ENCODE measurements at regions not wholly inside any gene's neighbourhood (a gene's known extent, or its start where the extent isn't known, plus 50 kb on each side); places are given as distances from the start of the nearest gene placed in this dataset.

GRCh38 chr4:106588891-106589290 is 220.3 kb upstream of the GIMD1 start:
- no peaks in the 10 kb centered on the region for H3K79me2 ChIP-seq (ENCODE audit: insufficient read depth, low read length)
- Mint-ChIP-seq H3K36me3 (ENCODE audit: insufficient read depth in 1 of 3, low read depth in 3 of 3) (no peaks in the 10 kb centered on the region), H3K4me1 (peaks cover 6 to 7% of the 10 kb centered on the region in 2 experiments; a peak in 3 of 4 replicates), H3K27me3 (ENCODE audit: low read depth) (no peaks in the 10 kb centered on the region), H3K9me3 (no peaks in the 10 kb centered on the region), H3K4me3 (no peak overlapping the region), H3K27ac (no peak overlapping the region; a peak in 1 of 7 replicates)
- H2BK12ac ChIP-seq (ENCODE audit: insufficient read length, low read depth, low read length): no peak overlapping the region
- no peak overlapping the region for H2AFZ ChIP-seq (ENCODE audit: low read length)
- no peak overlapping the region for H3K27ac ChIP-seq (ENCODE audit: insufficient read length, low read depth, low read length)
- H3K27me3 ChIP-seq (ENCODE audit: insufficient read depth, low read length): no peaks in the 10 kb centered on the region
- no peak overlapping the region for H2BK20ac ChIP-seq (ENCODE audit: low read depth, low read length, poor library complexity, severe bottlenecking)
- H3K4me1 ChIP-seq (ENCODE audit: insufficient read depth, low read length): no peaks in the 10 kb centered on the region; the same call in 1 of the 2 replicates
- no peak overlapping the region for H3K9ac ChIP-seq (ENCODE audit: extremely low read depth, insufficient read length, low read length)
- no peak for DNase-seq
- H3K18ac ChIP-seq (ENCODE audit: insufficient read length, low read depth, low read length): no peak overlapping the region
- H3K14ac ChIP-seq (ENCODE audit: insufficient read depth, low read length): no peak overlapping the region
- no peak overlapping the region for H3K56ac ChIP-seq (ENCODE audit: insufficient read length, low read depth, low read length)
- no peak overlapping the region for H3K4me2 ChIP-seq (ENCODE audit: insufficient read depth, insufficient read length, low read length)
- H3K79me1 ChIP-seq (ENCODE audit: insufficient read depth, low read depth, low read length, poor library complexity, severe bottlenecking): no peaks in the 10 kb centered on the region
- H2BK15ac ChIP-seq (ENCODE audit: low read depth, low read length): no peak overlapping the region
- no peak overlapping the region for H2BK5ac ChIP-seq (ENCODE audit: insufficient read length, low read length)
- H3K23ac ChIP-seq (ENCODE audit: insufficient read length, low read depth, low read length): no peak overlapping the region
- no CpG with 5 or more reads among the region's 1 CpG for WGBS (ENCODE audit: extremely low coverage, insufficient read length, low lambda C conversion rate)
- no peaks in the 10 kb centered on the region for H3K23me2 ChIP-seq (ENCODE audit: insufficient read length, low read depth, low read length, poor library complexity, severe bottlenecking)
- no peak overlapping the region for H4K8ac ChIP-seq (replicated peaks; ENCODE audit: insufficient read length, low read depth, low read length)
- no peak overlapping the region for H2BK120ac ChIP-seq (ENCODE audit: low read depth, low read length, poor library complexity, severe bottlenecking)
- H2AK5ac ChIP-seq (ENCODE audit: insufficient read length, low read length): no peak overlapping the region
- H4K20me1 ChIP-seq (ENCODE audit: control insufficient read depth, insufficient read depth, insufficient read length): no peaks in the 10 kb centered on the region
- no peak overlapping the region for H4K91ac ChIP-seq (ENCODE audit: insufficient read length, low read depth, low read length)
- no peaks in the 10 kb centered on the region for H3K9me3 ChIP-seq (ENCODE audit: control insufficient read depth, low read depth, low read length)
- TF ChIP-seq, protein P1, sequence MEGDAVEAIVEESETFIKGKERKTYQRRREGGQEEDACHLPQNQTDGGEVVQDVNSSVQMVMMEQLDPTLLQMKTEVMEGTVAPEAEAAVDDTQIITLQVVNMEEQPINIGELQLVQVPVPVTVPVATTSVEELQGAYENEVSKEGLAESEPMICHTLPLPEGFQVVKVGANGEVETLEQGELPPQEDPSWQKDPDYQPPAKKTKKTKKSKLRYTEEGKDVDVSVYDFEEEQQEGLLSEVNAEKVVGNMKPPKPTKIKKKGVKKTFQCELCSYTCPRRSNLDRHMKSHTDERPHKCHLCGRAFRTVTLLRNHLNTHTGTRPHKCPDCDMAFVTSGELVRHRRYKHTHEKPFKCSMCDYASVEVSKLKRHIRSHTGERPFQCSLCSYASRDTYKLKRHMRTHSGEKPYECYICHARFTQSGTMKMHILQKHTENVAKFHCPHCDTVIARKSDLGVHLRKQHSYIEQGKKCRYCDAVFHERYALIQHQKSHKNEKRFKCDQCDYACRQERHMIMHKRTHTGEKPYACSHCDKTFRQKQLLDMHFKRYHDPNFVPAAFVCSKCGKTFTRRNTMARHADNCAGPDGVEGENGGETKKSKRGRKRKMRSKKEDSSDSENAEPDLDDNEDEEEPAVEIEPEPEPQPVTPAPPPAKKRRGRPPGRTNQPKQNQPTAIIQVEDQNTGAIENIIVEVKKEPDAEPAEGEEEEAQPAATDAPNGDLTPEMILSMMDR (conservative IDR thresholded peaks at IDR 0.05): no peak
- no peak overlapping the region for H3T11ph ChIP-seq (ENCODE audit: low read length)
- no peak overlapping the region for H4K5ac ChIP-seq (ENCODE audit: insufficient read length, low read depth, low read length)
- no peak overlapping the region for H3K4ac ChIP-seq (ENCODE audit: low read depth, low read length)

Data from H9 (cell line).